Neuronal stem cell (in vitro differentiated cells): ENCODE measurements at regions not wholly inside any gene's neighbourhood (a gene's known extent, or its start where the extent isn't known, plus 50 kb on each side); places are given as distances from the start of the nearest gene placed in this dataset.

Experiments
- DNase-seq: peaks from one replicate; pipeline ENCODE4 v3.0.0-alpha.2; 2013; ENCODE audit warnings: low spot score
- H2AFZ ChIP-seq: one replicate; pipeline ENCODE4 v1.6.1; 2013; ENCODE audit warnings: mild to moderate bottlenecking, low read length, inconsistent platforms
- H2AK5ac ChIP-seq: 2 replicates; pipeline ENCODE4 v1.6.1; 2013; ENCODE audit warnings: low read depth, mild to moderate bottlenecking, inconsistent platforms, low read length, moderate library complexity, mixed read lengths
- H2BK120ac ChIP-seq: 2 replicates; pipeline ENCODE4 v1.6.1; 2013; ENCODE audit warnings: low read depth, mild to moderate bottlenecking, inconsistent platforms, low read length, moderate library complexity, mixed read lengths
- H2BK12ac ChIP-seq: one replicate; pipeline ENCODE4 v1.6.1; 2013; ENCODE audit warnings: low read length, inconsistent platforms
- H2BK15ac ChIP-seq: 2 replicates; pipeline ENCODE4 v1.6.1; 2013; ENCODE audit warnings: mild to moderate bottlenecking, low read length, inconsistent platforms, mixed read lengths
- H2BK5ac ChIP-seq: one replicate; pipeline ENCODE4 v1.6.1; 2013; ENCODE audit warnings: inconsistent platforms, mild to moderate bottlenecking, low read length, moderate library complexity
- H3K14ac ChIP-seq: one replicate; pipeline ENCODE4 v1.6.1; 2013; ENCODE audit warnings: low read length, inconsistent platforms
- H3K18ac ChIP-seq: 2 replicates; pipeline ENCODE4 v1.6.1; 2013; ENCODE audit warnings: low read length, inconsistent platforms
- H3K23ac ChIP-seq: 2 replicates; pipeline ENCODE4 v1.6.1; 2013; ENCODE audit warnings: low read depth, mild to moderate bottlenecking, mixed read lengths, low read length, inconsistent platforms; ENCODE audit not compliant: poor library complexity
- H3K27ac ChIP-seq: replicated peaks from 3 replicates; pipeline ENCODE4 v1.5.1; 2013; ENCODE audit warnings: low read length, inconsistent platforms
- H3K27me3 ChIP-seq, 3 experiments: 2 replicates each; pipeline ENCODE4 v1.6.1; 2013; ENCODE audit warnings: low read length in 3 of 3, mild to moderate bottlenecking in 2 of 3, inconsistent platforms in 1 of 3, low read depth in 1 of 3, mixed read lengths in 1 of 3, moderate library complexity in 1 of 3; ENCODE audit not compliant: control insufficient read depth in 3 of 3, insufficient read depth in 3 of 3
- H3K36me3 ChIP-seq, 2 donors: replicated peaks in 1 of 2; 2 replicates each; pipeline ENCODE4 v1.6.1; 2013; ENCODE audit warnings: low read length in 2 of 2; ENCODE audit not compliant: control insufficient read depth in 2 of 2, insufficient read depth in 2 of 2
- H3K4ac ChIP-seq: 2 replicates; pipeline ENCODE4 v1.6.1; 2013; ENCODE audit warnings: inconsistent platforms, mild to moderate bottlenecking, low read length, moderate library complexity
- H3K4me1 ChIP-seq, 2 donors: 1 replicate in 1 of 2; 2 replicates in 1 of 2; pipeline ENCODE4 v1.6.1; 2013; ENCODE audit warnings: low read length in 2 of 2, low read depth in 1 of 2; ENCODE audit not compliant: control insufficient read depth in 2 of 2, insufficient read depth in 1 of 2
- H3K4me2 ChIP-seq: one replicate; pipeline ENCODE4 v1.6.1; 2013; ENCODE audit warnings: mild to moderate bottlenecking, low read length, inconsistent platforms; ENCODE audit not compliant: insufficient read depth, poor library complexity, severe bottlenecking
- H3K4me3 ChIP-seq, 2 donors: 2 replicates each; pipeline ENCODE4 v1.5.1; 2013; ENCODE audit warnings: low read length in 2 of 2, mild to moderate bottlenecking in 2 of 2, inconsistent platforms in 1 of 2, moderate library complexity in 1 of 2
- H3K79me1 ChIP-seq: one replicate; pipeline ENCODE4 v1.6.1; 2013; ENCODE audit warnings: low read depth, mild to moderate bottlenecking, inconsistent platforms, low read length, moderate library complexity
- H3K9ac ChIP-seq: one replicate; pipeline ENCODE4 v1.6.1; 2013; ENCODE audit warnings: mild to moderate bottlenecking, low read depth, low read length, inconsistent platforms; ENCODE audit not compliant: poor library complexity
- H3K9me3 ChIP-seq, 2 donors: replicated peaks in 1 of 2; 2 replicates each; pipeline versions ENCODE3 to v1.6.1; 2013; ENCODE audit warnings: low read length in 2 of 2, mild to moderate bottlenecking in 2 of 2, inconsistent platforms in 1 of 2, low read depth in 1 of 2, mixed read lengths in 1 of 2, moderate library complexity in 1 of 2; ENCODE audit not compliant: control insufficient read depth in 2 of 2, insufficient read depth in 1 of 2
- H4K8ac ChIP-seq: one replicate; pipeline ENCODE4 v1.6.1; 2013; ENCODE audit warnings: low read depth, mild to moderate bottlenecking, inconsistent platforms, low read length, moderate library complexity
- H4K91ac ChIP-seq: one replicate; pipeline ENCODE4 v1.6.1; 2013; ENCODE audit warnings: low read length, low read depth, mild to moderate bottlenecking, inconsistent platforms; ENCODE audit not compliant: poor library complexity
- WGBS, 2 donors: extraction: QIAGEN DNeasy Blood & Tissue Kit; methylation state at CpG; one replicate each; pipeline ENCODE4 v1.1.7; 2013; ENCODE audit warnings: missing lambda C conversion rate in 2 of 2, mixed read lengths in 1 of 2; ENCODE audit not compliant: insufficient read length in 2 of 2, insufficient replicate concordance in 1 of 2; ENCODE audit errors: extremely low coverage in 2 of 2; 5-methylcytosine and 5-hydroxymethylcytosine counted together

- Histone ChIP-seq H3K9ac (no peak overlapping the region), H2BK15ac (no peak overlapping the region), H3K4me2 (no peak overlapping the region), H3K4me3 (no peak overlapping the region), H3K23ac (no peak overlapping the region), H3K36me3 (no peaks in the 10 kb centered on the region), H3K18ac (no peak overlapping the region), H3K4me1 (peaks cover 0 to 6% of the 10 kb centered on the region in 2 donors), H3K9me3 (no peaks in the 10 kb centered on the region), H3K14ac (no peak overlapping the region), H3K27me3 (peaks cover 0 to 11% (median 0%) of the 10 kb centered on the region in 3 experiments), H4K91ac (no peak overlapping the region), H2BK5ac (no peak overlapping the region), H2AFZ (no peak overlapping the region), H2BK120ac (no peak overlapping the region), H4K8ac (no peak overlapping the region), H2AK5ac (no peak overlapping the region), H3K79me1 (no peaks in the 10 kb centered on the region), H3K27ac (no peak overlapping the region), H2BK12ac (no peak overlapping the region), H3K4ac (no peak overlapping the region)
- no peak for DNase-seq
- WGBS, 2 donors, result no CpG with 5 or more reads among the region's 2 CpGs
These were observed 55.2 kb downstream of the TTC32 start for GRCh38 chr2:19846567-19846966.

DNA sequence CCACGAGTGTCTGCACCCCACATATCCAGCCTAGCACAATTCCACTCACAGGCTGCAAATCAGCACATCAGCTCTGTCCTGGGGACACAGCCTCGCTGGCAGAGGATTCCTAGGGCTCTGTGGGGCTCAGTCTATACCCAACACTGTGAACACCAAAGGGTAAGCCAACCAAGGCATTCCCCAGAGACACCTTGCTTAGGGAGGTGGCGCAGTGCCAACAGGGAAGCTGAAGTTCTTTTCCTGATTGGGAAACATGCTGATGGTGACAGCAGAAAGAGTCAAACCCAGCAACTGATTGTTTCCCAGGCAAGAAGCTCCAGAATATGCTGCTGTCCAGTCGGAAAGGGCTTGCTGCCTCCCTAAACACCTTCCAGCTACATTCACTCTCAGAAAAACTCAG is 55.8 kb downstream of the TTC32 start:
- H3K4me3 ChIP-seq, result no peak overlapping the region
- H4K91ac ChIP-seq, result no peak overlapping the region
- no peak overlapping the region for H2BK5ac ChIP-seq
- H2AK5ac ChIP-seq, result no peak overlapping the region
- H3K4ac ChIP-seq, result no peak overlapping the region
- WGBS, 2 donors, result no CpG with 5 or more reads among the region's 4 CpGs
- H3K9ac ChIP-seq, result no peak overlapping the region
- no peak overlapping the region for H2AFZ ChIP-seq
- no peak overlapping the region for H3K14ac ChIP-seq
- H3K79me1 ChIP-seq, result no peaks in the 10 kb centered on the region
- H3K23ac ChIP-seq, result no peak overlapping the region
- H3K9me3 ChIP-seq, result no peaks in the 10 kb centered on the region
- no peak overlapping the region for H2BK15ac ChIP-seq
- H4K8ac ChIP-seq, result no peak overlapping the region
- H3K4me2 ChIP-seq, result no peak overlapping the region
- H3K27ac ChIP-seq, result no peak overlapping the region
- no peak for DNase-seq
- H3K18ac ChIP-seq, result no peak overlapping the region
- no peak overlapping the region for H2BK120ac ChIP-seq
- H3K36me3 ChIP-seq, result no peaks in the 10 kb centered on the region
- peaks cover 0 to 2% of the 10 kb centered on the region in 2 donors for H3K4me1 ChIP-seq
- peaks cover 0 to 8% (median 0%) of the 10 kb centered on the region in 3 experiments for H3K27me3 ChIP-seq
- H2BK12ac ChIP-seq, result no peak overlapping the region

DNA sequence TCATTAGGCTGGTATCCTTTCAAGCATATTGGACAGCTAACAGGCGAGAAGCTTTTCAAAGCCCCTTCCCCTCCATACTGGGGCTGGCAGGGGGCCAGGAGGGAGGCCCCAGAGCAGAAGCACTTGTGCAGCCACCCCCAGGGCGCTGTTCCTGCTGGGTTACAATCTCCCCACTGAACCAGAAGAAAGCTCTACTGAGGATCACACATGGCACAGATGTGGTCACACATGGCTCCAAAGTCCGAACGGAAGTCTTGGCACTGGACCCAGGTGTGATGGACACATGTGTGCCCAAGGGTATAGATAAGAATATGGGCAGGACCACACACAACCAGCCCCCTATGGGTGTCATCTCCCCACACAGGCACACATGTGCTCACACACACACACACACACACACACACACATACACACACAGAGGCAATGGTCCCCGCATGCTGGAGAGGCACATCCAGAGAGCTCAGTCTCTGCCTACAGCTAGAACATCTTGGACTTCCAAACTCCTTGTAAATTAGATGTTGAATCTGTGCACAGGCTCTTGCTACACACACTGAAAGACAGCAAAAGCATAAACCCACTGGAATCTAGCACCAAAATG is 56.4 kb downstream of the TTC32 start:
- no peak overlapping the region for H2AK5ac ChIP-seq
- no peaks in the 10 kb centered on the region for H3K9me3 ChIP-seq
- no peaks in the 10 kb centered on the region for H3K79me1 ChIP-seq
- H3K18ac ChIP-seq, result no peak overlapping the region
- H4K8ac ChIP-seq, result no peak overlapping the region
- no peak overlapping the region for H3K4me3 ChIP-seq
- WGBS, 2 donors, result no CpG with 5 or more reads among the region's 5 CpGs
- no peak overlapping the region for H3K4me2 ChIP-seq
- no peak overlapping the region for H3K9ac ChIP-seq
- no peak overlapping the region for H2BK120ac ChIP-seq
- H3K4me1 ChIP-seq, result no peaks in the 10 kb centered on the region
- no peak overlapping the region for H2AFZ ChIP-seq
- no peak overlapping the region for H4K91ac ChIP-seq
- H2BK12ac ChIP-seq, result no peak overlapping the region
- H3K14ac ChIP-seq, result no peak overlapping the region
- no peak overlapping the region for H3K4ac ChIP-seq
- no peak for DNase-seq
- no peak overlapping the region for H3K27ac ChIP-seq
- no peak overlapping the region for H2BK15ac ChIP-seq
- no peaks in the 10 kb centered on the region for H3K36me3 ChIP-seq
- H3K23ac ChIP-seq, result no peak overlapping the region
- peaks cover 0 to 8% (median 0%) of the 10 kb centered on the region in 3 experiments for H3K27me3 ChIP-seq
- H2BK5ac ChIP-seq, result no peak overlapping the region

DNA sequence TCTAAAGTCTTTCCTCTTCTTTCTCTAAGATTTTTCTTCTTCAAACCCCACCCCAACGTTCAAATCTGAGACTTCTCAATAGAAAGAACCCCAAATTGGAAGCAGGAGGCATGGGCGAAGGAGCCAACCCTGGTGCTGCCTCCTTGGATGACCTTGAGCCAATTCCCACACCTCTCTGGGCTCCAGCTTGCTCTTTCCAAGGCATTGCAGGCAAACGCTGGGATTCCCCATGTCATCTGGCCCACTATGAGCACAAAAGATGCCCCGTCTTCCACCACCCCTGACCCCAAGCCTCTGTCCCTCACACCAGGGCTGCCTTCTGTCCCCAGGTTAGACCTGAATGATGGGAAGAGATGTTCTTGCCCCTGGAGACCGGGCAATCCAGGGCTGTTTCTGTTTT is 57.0 kb downstream of the TTC32 start:
- no peaks in the 10 kb centered on the region for H3K79me1 ChIP-seq
- H3K4me1 ChIP-seq, result no peaks in the 10 kb centered on the region
- no peak overlapping the region for H3K4me3 ChIP-seq
- no peaks in the 10 kb centered on the region for H3K9me3 ChIP-seq
- H3K27ac ChIP-seq, result no peak overlapping the region
- no peak overlapping the region for H2AK5ac ChIP-seq
- H3K9ac ChIP-seq, result no peak overlapping the region
- peaks cover 0 to 8% (median 0%) of the 10 kb centered on the region in 3 experiments for H3K27me3 ChIP-seq
- H2BK12ac ChIP-seq, result no peak overlapping the region
- no peak overlapping the region for H4K91ac ChIP-seq
- DNase-seq, result no peak
- no peak overlapping the region for H3K14ac ChIP-seq
- H2BK120ac ChIP-seq, result no peak overlapping the region
- H3K18ac ChIP-seq, result no peak overlapping the region
- no peak overlapping the region for H3K23ac ChIP-seq
- H3K4ac ChIP-seq, result no peak overlapping the region
- no peak overlapping the region for H4K8ac ChIP-seq
- H3K4me2 ChIP-seq, result no peak overlapping the region
- H2BK15ac ChIP-seq, result no peak overlapping the region
- H2AFZ ChIP-seq, result no peak overlapping the region
- no peaks in the 10 kb centered on the region for H3K36me3 ChIP-seq
- H2BK5ac ChIP-seq, result no peak overlapping the region
- no CpG with 5 or more reads among the region's 5 CpGs for WGBS, 2 donors
